ENCODE measurements at regions not wholly inside any gene's neighbourhood (a gene's known extent, or its start where the extent isn't known, plus 50 kb on each side); places are given as distances from the start of the nearest gene placed in this dataset.
A peak's percentile ranks its signal among the peaks of the same experiment; 100 is the strongest.

GRCh38 chr5:54851449-54851848 is 133.9 kb downstream of the ESM1 start:
- FAIRE-seq: no peak

DNA sequence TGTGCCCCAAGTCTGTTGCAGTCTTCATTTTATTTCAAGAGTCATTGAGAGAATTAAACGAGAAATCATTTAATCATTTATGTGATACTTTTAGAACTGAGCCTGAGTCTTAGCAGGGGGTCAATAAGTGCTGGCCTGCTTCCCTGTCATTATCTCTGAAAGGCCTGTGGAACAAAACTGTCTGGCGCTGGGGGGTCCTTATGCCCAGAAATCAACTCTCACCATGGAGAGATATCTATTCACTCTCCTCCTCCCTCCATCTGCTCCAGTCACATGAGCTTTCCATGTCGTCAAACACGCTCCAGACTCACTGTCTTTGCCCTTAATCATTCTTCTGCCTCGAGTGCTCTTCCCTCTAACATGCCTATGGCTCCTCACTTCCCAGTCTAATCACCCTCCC is 136.8 kb downstream of the ESM1 start:
- FAIRE-seq: no peak

- FAIRE-seq: no peak
Measured at GRCh38 chr5:54845567-54845941, 139.8 kb downstream of the ESM1 start.

- peak; percentile 100 for FAIRE-seq
Measured at GRCh38 chr5:54844905-54845566, 140.4 kb downstream of the ESM1 start.

GRCh38 chr5:54844266-54844665 is 141.1 kb downstream of the ESM1 start:
- FAIRE-seq: no peak

DNA sequence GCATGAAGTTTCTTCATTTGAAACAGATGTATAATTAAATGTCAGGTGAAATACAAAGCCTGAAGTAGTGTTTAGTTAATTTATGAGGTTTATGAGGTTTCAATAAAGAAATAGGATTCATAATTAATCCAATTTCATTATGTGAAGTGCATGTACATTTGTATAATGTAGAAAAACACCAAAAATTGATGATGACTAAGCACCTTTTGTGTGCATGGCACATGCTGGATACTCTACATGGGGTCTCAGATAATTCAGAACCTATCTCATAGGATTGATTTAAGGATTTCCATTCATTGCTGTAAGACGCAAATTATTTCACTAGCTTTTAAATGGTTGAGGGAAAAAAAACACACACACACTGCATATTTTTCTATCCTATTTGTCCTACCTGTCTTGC is 143.9 kb downstream of the ESM1 start:
- no peak for FAIRE-seq

DNA sequence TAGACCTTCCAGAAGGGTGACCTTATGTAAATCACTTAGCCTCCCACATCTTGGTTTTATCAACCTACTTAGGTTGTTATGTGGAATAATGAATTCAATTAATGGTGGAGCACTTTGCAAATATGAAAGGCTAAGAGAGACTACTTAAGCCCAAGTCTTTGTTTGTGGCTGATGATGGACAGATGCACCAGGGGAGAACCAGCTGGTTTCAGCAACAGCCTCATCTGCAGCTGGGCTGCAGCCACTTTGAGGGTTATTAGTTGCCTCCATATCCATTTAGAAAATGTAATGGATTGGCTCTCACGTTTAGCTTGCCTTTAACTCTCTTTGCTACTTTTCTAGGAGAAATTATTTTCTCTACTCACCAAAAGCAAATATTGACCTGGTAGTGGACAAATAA is 146.6 kb downstream of the ESM1 start:
- peak; percentile 85 for FAIRE-seq

DNA sequence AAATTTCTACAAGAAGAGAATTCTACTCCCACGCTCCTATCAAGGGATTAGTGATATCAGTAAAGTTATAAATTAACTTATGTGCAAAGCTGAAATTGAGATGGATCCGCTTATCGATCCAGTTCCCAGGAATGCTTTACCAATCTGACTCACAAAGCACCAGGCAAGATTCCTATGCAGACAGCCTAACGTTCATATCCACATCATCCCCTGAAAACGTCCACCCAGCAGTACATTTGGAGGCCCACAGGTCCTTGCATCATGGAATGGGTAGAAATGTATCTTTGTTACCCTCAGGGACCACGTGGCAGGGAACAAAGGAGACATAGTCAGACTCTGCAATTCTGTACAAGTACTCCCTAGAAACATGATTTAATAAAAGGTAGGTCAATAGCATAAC is 147.4 kb downstream of the ESM1 start:
- FAIRE-seq: no peak

GRCh38 chr5:54837093-54837492 is 148.3 kb downstream of the ESM1 start:
- FAIRE-seq: no peak

GRCh38 chr5:54835647-54836046 is 149.7 kb downstream of the ESM1 start:
- no peak for FAIRE-seq

GRCh38 chr5:54834121-54834842 is 151.1 kb downstream of the ESM1 start:
- FAIRE-seq: no peak

DNA sequence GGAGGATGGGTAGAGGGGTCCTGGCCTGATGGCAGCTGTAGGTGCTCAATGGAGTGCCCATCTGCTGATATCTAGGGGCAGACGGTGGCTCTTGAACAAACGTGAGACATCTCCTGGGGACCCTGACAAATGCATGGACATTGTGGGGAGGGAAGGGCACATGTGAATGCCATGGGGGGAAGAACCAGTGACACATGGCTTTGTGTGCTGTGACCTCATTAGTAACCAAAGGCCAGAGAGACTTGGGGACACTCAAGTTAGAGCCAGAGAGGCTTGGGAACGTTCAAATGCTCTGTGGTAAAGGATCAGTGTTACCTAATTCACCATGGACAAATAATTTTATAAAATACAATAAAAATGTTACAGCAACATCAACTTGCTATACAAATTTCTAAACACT is 151.8 kb downstream of the ESM1 start:
- no peak for FAIRE-seq

- no peak for FAIRE-seq
Measured at GRCh38 chr5:54832858-54833257, 152.5 kb downstream of the ESM1 start.

DNA sequence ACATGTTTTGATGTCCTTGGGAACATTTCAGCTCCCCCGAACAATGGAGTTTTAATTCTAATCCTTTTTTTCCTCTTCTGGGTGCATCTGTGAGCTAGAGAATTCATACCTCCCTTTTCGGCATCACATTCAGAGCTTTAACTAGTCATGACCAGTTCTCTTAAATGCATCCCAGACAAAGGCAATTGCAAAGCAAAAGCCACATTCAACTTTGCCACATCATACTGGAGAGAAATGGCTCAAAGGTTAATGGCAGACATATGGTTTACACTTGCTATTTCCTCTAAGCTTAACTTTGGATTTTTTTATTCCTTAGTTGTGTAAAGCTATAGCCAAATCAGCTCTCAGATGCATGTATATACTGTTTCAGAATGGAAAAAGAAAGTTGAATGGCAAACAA is 153.3 kb downstream of the ESM1 start:
- FAIRE-seq: no peak

DNA sequence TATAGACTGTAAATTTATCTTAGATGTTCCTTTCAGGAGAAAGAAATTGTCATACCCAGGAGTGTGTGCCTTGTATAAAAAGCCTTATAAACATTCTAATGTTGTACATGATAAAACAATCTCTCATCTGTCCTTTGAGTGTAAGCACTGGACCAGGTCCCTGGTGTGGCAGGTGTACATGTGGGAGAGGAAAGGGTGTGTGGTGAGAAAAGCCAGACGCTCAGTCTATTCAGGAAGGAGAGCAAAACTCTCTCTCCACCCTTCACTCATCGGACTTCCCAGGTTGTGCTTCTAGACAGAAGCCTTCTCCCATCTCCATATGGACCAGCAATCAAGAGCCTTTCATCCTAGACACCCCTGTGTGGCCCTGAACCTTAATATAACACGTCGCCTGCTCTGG is 154.2 kb downstream of the ESM1 start:
- no peak for FAIRE-seq

DNA sequence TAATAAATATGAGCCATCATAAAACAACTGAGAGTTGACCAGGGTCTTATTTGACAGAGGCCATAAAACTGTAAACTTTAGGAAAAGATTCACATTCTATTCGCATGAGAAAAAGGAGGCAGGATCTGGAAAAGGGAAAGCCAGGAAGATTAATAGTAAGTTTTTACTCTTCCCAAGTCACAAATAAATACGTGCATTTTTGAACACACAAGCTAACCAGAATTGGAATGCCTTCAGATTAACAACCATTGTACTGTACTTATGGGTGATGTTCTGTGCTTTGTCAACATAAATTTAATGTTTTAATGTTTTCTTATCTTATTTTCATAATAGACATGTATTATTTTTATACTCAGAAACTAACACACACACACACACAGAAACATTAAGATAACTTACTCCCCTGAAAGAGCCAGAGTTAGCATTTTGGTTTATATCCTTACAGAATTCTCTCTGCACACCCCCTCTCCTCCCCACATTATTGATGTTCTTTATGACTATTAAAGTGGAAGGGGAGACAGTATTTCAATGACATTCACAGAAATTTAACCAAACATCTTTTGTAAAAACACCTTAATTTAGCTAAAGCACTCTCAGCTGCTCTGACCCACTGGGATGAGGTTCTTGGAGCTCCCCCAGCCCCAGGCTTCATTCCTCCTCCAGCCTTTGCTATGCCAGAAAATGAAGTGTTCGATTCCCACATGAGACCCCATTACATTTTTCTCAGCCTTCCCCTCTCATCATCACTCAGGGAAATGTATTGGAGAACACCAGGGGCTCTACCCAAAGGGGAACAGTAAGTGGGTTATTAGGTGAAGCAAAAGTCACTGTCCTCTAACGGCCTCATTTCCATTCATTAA is 155.5 kb downstream of the ESM1 start:
- FAIRE-seq: no peak

DNA sequence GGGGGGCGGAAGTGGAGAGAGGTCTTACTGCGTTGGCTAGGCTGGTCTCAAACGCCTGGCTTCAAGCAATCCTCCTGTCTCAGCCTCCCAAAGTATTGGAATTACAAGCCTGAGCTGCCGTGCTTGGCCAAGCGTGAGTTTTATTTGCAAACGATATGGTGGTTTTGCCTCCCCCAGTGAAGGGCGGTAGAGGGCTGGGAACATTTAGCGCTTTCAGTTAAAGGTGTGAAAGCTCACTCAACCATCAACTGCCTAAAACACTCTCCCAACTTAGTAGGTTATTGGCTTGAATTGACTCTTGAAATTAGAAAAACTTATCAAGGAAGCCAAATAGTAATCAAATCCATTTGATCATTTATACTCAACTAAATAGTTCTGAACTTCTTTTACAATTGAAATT is 156.3 kb downstream of the ESM1 start:
- no peak for FAIRE-seq

- no peak for FAIRE-seq
Measured at GRCh38 chr5:54828151-54828550, 157.2 kb downstream of the ESM1 start.

- no peak for FAIRE-seq
Measured at GRCh38 chr5:54825005-54825404, 160.4 kb downstream of the ESM1 start.

- no peak for FAIRE-seq
Measured at GRCh38 chr5:54823006-54823405, 162.4 kb downstream of the ESM1 start.

DNA sequence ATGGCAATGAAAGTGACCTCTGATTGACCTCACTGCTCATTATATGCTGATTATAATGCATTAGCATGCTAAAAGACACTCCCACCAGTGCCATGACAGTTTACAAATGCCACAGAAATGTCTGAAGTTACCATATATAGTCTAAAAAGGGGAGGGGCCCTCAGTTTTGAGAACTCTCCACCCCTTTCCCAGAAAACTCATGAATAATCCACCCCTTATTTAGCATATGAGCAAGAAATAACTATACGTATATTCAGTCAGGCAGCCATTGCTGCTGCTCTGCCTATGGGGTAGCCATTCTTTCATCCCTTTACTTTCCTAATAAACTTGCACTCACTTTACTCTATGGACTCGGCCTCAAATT is 163.1 kb downstream of the ESM1 start:
- no peak for FAIRE-seq

GRCh38 chr5:54821445-54822323 is 163.7 kb downstream of the ESM1 start:
- no peak for FAIRE-seq

Measured in islet of Langerhans (tissue), 1 donor.